ENCODE measurements at regions not wholly inside any gene's neighbourhood (a gene's known extent, or its start where the extent isn't known, plus 50 kb on each side); places are given as distances from the start of the nearest gene placed in this dataset.

DNA sequence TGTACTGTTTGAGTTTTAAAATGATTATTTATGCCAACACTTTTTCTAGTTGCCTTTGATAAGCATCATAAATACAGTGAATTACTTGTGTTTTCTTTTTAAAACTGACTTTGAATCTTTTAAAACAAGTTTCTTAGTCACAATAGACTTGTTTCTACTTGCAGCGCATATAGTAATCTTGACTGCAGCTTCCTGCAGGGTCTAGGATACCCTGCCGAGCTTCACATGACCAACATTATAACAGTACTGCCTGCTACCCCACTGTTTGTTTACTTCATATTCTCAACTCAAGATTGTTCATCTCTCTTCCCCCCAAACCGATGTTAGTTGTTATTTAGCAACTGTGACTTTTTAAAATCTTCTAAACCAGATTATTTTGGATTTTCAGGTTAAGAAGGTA, 751.3 kb upstream of the NEGR1 start:
- ATAC-seq, result no peak
- TF ChIP-seq TOX (CRISPR knock-in tag; IDR thresholded peaks at IDR 0.05; ENCODE audit: borderline replicate concordance), result no peak
- TF ChIP-seq, protein P1, sequence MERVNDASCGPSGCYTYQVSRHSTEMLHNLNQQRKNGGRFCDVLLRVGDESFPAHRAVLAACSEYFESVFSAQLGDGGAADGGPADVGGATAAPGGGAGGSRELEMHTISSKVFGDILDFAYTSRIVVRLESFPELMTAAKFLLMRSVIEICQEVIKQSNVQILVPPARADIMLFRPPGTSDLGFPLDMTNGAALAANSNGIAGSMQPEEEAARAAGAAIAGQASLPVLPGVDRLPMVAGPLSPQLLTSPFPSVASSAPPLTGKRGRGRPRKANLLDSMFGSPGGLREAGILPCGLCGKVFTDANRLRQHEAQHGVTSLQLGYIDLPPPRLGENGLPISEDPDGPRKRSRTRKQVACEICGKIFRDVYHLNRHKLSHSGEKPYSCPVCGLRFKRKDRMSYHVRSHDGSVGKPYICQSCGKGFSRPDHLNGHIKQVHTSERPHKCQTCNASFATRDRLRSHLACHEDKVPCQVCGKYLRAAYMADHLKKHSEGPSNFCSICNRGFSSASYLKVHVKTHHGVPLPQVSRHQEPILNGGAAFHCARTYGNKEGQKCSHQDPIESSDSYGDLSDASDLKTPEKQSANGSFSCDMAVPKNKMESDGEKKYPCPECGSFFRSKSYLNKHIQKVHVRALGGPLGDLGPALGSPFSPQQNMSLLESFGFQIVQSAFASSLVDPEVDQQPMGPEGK (CRISPR knock-in tag; IDR thresholded peaks at IDR 0.05; ENCODE audit: borderline replicate concordance), result no peak
- no peak for TF ChIP-seq ZNF70 (CRISPR knock-in tag; IDR thresholded peaks at IDR 0.05)
- TF ChIP-seq POU6F1 (CRISPR knock-in tag; IDR thresholded peaks at IDR 0.05; ENCODE audit: borderline replicate concordance, low read depth), result no peak
- TF ChIP-seq OSR1 (CRISPR knock-in tag; IDR thresholded peaks at IDR 0.05), result no peak
- TF ChIP-seq CSRNP3 (CRISPR knock-in tag; IDR thresholded peaks at IDR 0.05), result no peak
- TF ChIP-seq RARB (CRISPR knock-in tag; IDR thresholded peaks at IDR 0.05), result no peak

DNA sequence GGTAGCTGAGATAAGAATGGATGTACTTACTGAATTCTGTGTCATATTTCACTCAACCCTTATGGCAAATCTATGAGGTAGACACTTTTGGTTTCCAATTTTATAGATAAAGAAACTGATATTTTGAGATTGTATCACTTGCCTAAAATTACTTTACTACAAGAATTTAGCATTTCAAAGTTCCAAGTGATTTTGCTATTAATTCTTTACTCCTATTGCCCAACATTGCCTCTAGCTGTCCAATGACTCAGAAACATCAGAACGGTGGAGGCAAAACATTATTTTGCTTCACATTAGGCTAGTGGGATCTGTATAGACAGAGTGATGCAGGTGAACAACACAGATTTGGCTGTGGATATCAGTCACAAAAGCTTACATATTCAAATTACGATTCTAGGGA, 747.2 kb upstream of the NEGR1 start:
- TF ChIP-seq, protein P1 (CRISPR knock-in tag; IDR thresholded peaks at IDR 0.05; ENCODE audit: borderline replicate concordance), result no peak
- TF ChIP-seq ZNF8 (CRISPR knock-in tag; IDR thresholded peaks at IDR 0.05) (no peak), RARB (CRISPR knock-in tag; IDR thresholded peaks at IDR 0.05) (no peak)
- ATAC-seq, result no peak

DNA sequence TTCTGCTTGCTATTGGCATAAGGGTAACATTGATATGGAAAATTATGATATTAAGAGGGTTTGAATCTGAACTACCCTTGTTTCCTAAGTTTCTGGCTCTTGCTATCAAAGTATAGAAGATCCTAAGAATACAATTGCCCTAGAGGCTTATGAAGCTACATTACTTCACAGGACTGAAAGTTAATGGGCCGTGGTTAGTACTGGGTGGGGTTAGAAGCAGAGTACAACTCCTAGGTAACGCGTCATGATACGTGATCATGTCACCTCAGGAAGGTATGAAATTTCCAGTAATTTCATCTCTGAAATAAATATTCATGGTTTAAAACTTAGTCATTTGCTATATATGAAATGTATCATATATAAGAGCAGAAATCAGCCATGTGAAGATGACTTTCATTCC, 743.8 kb upstream of the NEGR1 start:
- no peak for ATAC-seq
- TF ChIP-seq ZFP30 (CRISPR knock-in tag; IDR thresholded peaks at IDR 0.05) (no peak), TCF4 (CRISPR knock-in tag; IDR thresholded peaks at IDR 0.05; ENCODE audit: borderline replicate concordance) (no peak), PPARA (CRISPR knock-in tag; IDR thresholded peaks at IDR 0.05; ENCODE audit: borderline replicate concordance) (no peak), POU6F1 (CRISPR knock-in tag; IDR thresholded peaks at IDR 0.05; ENCODE audit: borderline replicate concordance, low read depth) (no peak), ZNF8 (CRISPR knock-in tag; IDR thresholded peaks at IDR 0.05) (no peak), ZNF70 (CRISPR knock-in tag; IDR thresholded peaks at IDR 0.05) (no peak), TSHZ2 (CRISPR knock-in tag; IDR thresholded peaks at IDR 0.05) (no peak), GLIS3 (CRISPR knock-in tag; IDR thresholded peaks at IDR 0.05) (no peak), CSRNP3 (CRISPR knock-in tag; IDR thresholded peaks at IDR 0.05) (no peak), TOX (CRISPR knock-in tag; IDR thresholded peaks at IDR 0.05; ENCODE audit: borderline replicate concordance) (no peak), SNAI2 (CRISPR knock-in tag; IDR thresholded peaks at IDR 0.05) (no peak), ZNF565 (CRISPR knock-in tag; conservative IDR thresholded peaks at IDR 0.05; ENCODE audit: low read depth) (no peak), RARB (CRISPR knock-in tag; IDR thresholded peaks at IDR 0.05) (no peak), OSR1 (CRISPR knock-in tag; IDR thresholded peaks at IDR 0.05) (no peak), ZFP3 (CRISPR knock-in tag; IDR thresholded peaks at IDR 0.05) (no peak)
- TF ChIP-seq, protein P2, sequence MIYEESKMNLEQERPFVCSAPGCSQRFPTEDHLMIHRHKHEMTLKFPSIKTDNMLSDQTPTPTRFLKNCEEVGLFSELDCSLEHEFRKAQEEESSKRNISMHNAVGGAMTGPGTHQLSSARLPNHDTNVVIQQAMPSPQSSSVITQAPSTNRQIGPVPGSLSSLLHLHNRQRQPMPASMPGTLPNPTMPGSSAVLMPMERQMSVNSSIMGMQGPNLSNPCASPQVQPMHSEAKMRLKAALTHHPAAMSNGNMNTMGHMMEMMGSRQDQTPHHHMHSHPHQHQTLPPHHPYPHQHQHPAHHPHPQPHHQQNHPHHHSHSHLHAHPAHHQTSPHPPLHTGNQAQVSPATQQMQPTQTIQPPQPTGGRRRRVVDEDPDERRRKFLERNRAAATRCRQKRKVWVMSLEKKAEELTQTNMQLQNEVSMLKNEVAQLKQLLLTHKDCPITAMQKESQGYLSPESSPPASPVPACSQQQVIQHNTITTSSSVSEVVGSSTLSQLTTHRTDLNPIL (CRISPR knock-in tag; IDR thresholded peaks at IDR 0.05; ENCODE audit: low read depth), result no peak
- TF ChIP-seq, protein P1 (CRISPR knock-in tag; IDR thresholded peaks at IDR 0.05; ENCODE audit: borderline replicate concordance), result no peak
